ENCODE measurements at regions not wholly inside any gene's neighbourhood (a gene's known extent, or its start where the extent isn't known, plus 50 kb on each side); places are given as distances from the start of the nearest gene placed in this dataset.

- H2AFZ ChIP-seq (ENCODE audit: low read depth, low read length), result no peak overlapping the region
- no peaks in the 10 kb centered on the region for H3K79me2 ChIP-seq (ENCODE audit: insufficient read depth, low read length)
- no peak overlapping the region for H3K4me3 Mint-ChIP-seq (ENCODE audit: unreplicated experiment)
- no peak overlapping the region for H3K27ac ChIP-seq (ENCODE audit: low read depth, low read length)
- no peaks in the 10 kb centered on the region for H3K9me3 Mint-ChIP-seq (ENCODE audit: unreplicated experiment)
- H3K36me3 ChIP-seq (ENCODE audit: insufficient read depth, low read length), result no peaks in the 10 kb centered on the region
- no peaks in the 10 kb centered on the region for H3K9me3 ChIP-seq (ENCODE audit: insufficient read depth, low read depth, low read length)
- H3K27ac Mint-ChIP-seq (ENCODE audit: unreplicated experiment), result peak overlapping the region; percentile 7
- H3K4me3 ChIP-seq (ENCODE audit: insufficient read depth, low read depth, low read length), result no peak overlapping the region
- H4K20me1 ChIP-seq (ENCODE audit: insufficient read depth, low read length), result no peaks in the 10 kb centered on the region
- no peaks in the 10 kb centered on the region for H3K36me3 Mint-ChIP-seq (ENCODE audit: low read depth, unreplicated experiment)
- no peak overlapping the region for H3K9ac ChIP-seq (ENCODE audit: low read length)
- peaks cover 19% of the 10 kb centered on the region for H3K4me1 Mint-ChIP-seq (ENCODE audit: low read depth, unreplicated experiment)
- no peaks in the 10 kb centered on the region for H3K4me1 ChIP-seq (ENCODE audit: insufficient read depth, low read length)
- H3K27me3 ChIP-seq (ENCODE audit: insufficient read depth, low read length), result no peaks in the 10 kb centered on the region
- FAIRE-seq (no peak), DNase-seq (ENCODE audit: low read depth) (no peak)
- H3K4me2 ChIP-seq (ENCODE audit: low read length), result peak overlapping the region; percentile 44
- H3K27me3 Mint-ChIP-seq (ENCODE audit: low read depth, unreplicated experiment), result peaks cover 4% of the 10 kb centered on the region
- TF ChIP-seq EZH2 (IDR thresholded peaks at IDR 0.05; ENCODE audit: insufficient read depth, low read length) (no peak), CTCF (IDR thresholded peaks at IDR 0.05; ENCODE audit: insufficient read depth, low read depth, low read length) (no peak)
Measured at GRCh38 chr10:36182606-36183005, 540.5 kb upstream of the FZD8 start.

- Histone ChIP-seq H3K79me2 (ENCODE audit: insufficient read depth, low read length) (no peaks in the 10 kb centered on the region), H3K9ac (ENCODE audit: low read length) (no peak overlapping the region), H2AFZ (ENCODE audit: low read depth, low read length) (peak overlapping the region; percentile 49), H3K9me3 (ENCODE audit: insufficient read depth, low read depth, low read length) (no peaks in the 10 kb centered on the region), H3K4me3 (ENCODE audit: insufficient read depth, low read depth, low read length) (no peak overlapping the region), H3K27me3 (ENCODE audit: insufficient read depth, low read length) (no peaks in the 10 kb centered on the region), H3K4me2 (ENCODE audit: low read length) (peak overlapping the region; percentile 44), H3K4me1 (ENCODE audit: insufficient read depth, low read length) (no peaks in the 10 kb centered on the region), H4K20me1 (ENCODE audit: insufficient read depth, low read length) (no peaks in the 10 kb centered on the region), H3K27ac (ENCODE audit: low read depth, low read length) (no peak overlapping the region), H3K36me3 (ENCODE audit: insufficient read depth, low read length) (no peaks in the 10 kb centered on the region)
- Mint-ChIP-seq H3K9me3 (ENCODE audit: unreplicated experiment) (no peaks in the 10 kb centered on the region), H3K27me3 (ENCODE audit: low read depth, unreplicated experiment) (no peaks in the 10 kb centered on the region), H3K36me3 (ENCODE audit: low read depth, unreplicated experiment) (no peaks in the 10 kb centered on the region), H3K4me1 (ENCODE audit: low read depth, unreplicated experiment) (peaks cover 19% of the 10 kb centered on the region), H3K27ac (ENCODE audit: unreplicated experiment) (no peak overlapping the region), H3K4me3 (ENCODE audit: unreplicated experiment) (no peak overlapping the region)
- DNase-seq (ENCODE audit: low read depth), result no peak
- TF ChIP-seq EZH2 (IDR thresholded peaks at IDR 0.05; ENCODE audit: insufficient read depth, low read length) (no peak), CTCF (IDR thresholded peaks at IDR 0.05; ENCODE audit: insufficient read depth, low read depth, low read length) (no peak)
- no peak for FAIRE-seq
Measured at GRCh38 chr10:36182179-36182566, 540.1 kb upstream of the FZD8 start.

DNA sequence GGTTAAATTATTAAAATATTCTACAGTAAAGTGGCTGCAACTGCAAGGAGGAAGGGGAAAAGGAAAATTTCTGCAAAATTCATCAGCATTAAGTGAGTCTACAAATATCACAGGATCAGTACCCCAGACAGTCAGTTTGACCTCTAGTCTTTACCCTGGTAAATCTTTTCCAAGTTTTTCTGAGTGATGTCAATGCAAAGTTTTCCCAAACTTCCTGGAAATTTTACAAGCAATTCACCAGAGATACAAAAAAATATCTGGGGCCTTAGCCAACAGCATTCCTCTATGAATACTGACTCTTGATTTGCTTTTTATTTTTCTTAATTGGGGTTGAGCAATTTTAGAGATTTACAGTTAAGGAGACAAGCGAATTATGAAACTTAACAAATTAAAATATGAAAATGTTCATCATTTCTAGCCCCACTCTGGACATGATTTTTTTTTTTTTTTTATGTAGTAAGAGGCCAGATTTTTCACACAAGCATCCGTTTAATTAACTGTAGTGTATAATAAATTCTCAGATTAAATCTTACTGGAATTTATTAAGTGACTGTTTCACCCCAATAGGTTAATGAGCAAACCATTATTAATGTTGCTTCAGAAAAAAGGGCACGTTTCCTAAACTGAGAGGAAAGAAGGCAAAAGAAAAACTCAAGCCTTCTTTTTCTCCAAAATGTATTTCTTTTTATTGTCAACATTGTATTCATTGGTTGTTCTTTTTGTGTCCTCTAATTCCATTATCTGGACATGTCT is 539.5 kb upstream of the FZD8 start:
- Mint-ChIP-seq H3K36me3 (ENCODE audit: low read depth, unreplicated experiment) (no peaks in the 10 kb centered on the region), H3K4me1 (ENCODE audit: low read depth, unreplicated experiment) (peaks cover 19% of the 10 kb centered on the region), H3K9me3 (ENCODE audit: unreplicated experiment) (no peaks in the 10 kb centered on the region), H3K27ac (ENCODE audit: unreplicated experiment) (no peak overlapping the region), H3K4me3 (ENCODE audit: unreplicated experiment) (no peak overlapping the region), H3K27me3 (ENCODE audit: low read depth, unreplicated experiment) (no peaks in the 10 kb centered on the region)
- Histone ChIP-seq H3K4me2 (ENCODE audit: low read length) (peak overlapping the region; percentile 44), H3K79me2 (ENCODE audit: insufficient read depth, low read length) (no peaks in the 10 kb centered on the region), H3K4me1 (ENCODE audit: insufficient read depth, low read length) (no peaks in the 10 kb centered on the region), H4K20me1 (ENCODE audit: insufficient read depth, low read length) (no peaks in the 10 kb centered on the region), H3K27ac (ENCODE audit: low read depth, low read length) (no peak overlapping the region), H3K9me3 (ENCODE audit: insufficient read depth, low read depth, low read length) (no peaks in the 10 kb centered on the region), H3K36me3 (ENCODE audit: insufficient read depth, low read length) (no peaks in the 10 kb centered on the region), H3K9ac (ENCODE audit: low read length) (no peak overlapping the region), H3K4me3 (ENCODE audit: insufficient read depth, low read depth, low read length) (no peak overlapping the region), H3K27me3 (ENCODE audit: insufficient read depth, low read length) (no peaks in the 10 kb centered on the region), H2AFZ (ENCODE audit: low read depth, low read length) (peak overlapping the region; percentile 49)
- FAIRE-seq, result no peak
- peak; percentile 35 for DNase-seq (ENCODE audit: low read depth)
- TF ChIP-seq CTCF (IDR thresholded peaks at IDR 0.05; ENCODE audit: insufficient read depth, low read depth, low read length), result no peak
- TF ChIP-seq EZH2 (IDR thresholded peaks at IDR 0.05; ENCODE audit: insufficient read depth, low read length), result no peak

Measured in astrocyte (in vitro differentiated cells and primary cell).